ENCODE measurements at regions not wholly inside any gene's neighbourhood (a gene's known extent, or its start where the extent isn't known, plus 50 kb on each side); places are given as distances from the start of the nearest gene placed in this dataset.

DNA sequence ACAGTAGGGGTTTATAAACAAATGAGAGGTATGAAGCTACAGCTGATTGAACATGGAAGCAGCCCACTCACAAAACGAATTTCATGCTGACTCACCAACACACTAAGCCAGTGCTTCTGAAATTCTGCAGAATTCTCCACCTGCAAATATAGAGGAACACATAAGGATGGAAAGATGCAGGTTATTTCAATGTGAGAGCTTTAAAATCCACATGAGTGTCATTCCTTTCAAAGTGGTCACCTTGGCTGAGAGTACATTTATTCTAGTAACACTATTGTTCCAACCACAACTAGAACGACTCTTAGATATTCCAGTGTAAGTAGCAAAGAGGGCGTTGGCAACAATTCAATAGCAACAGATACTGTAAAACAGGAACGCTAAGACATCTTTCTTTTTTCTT is 189.9 kb upstream of the TSC22D2 start:
- Mint-ChIP-seq H3K9me3 (no peaks in the 10 kb centered on the region), H3K36me3 (ENCODE audit: low read depth) (no peaks in the 10 kb centered on the region), H3K4me3 (no peak overlapping the region), H3K27me3 (peaks cover 51% of the 10 kb centered on the region), H3K4me1 (ENCODE audit: low read depth) (peaks cover 8% of the 10 kb centered on the region), H3K27ac (no peak overlapping the region)
- peaks cover 7 to 29% of the 10 kb centered on the region in 2 experiments for H3K27me3 ChIP-seq (ENCODE audit: control insufficient read depth in 1 of 2, insufficient read depth in 2 of 2, low read length in 2 of 2)
- no peaks in the 10 kb centered on the region for H3K36me3 ChIP-seq (ENCODE audit: insufficient read depth, low read length)
- ATAC-seq (ENCODE audit: poor library complexity) = no peak
- CTCF ChIA-PET = no interaction called here
- no peak overlapping the region for H3K27ac ChIP-seq (ENCODE audit: low read depth in 1 of 2, low read length in 2 of 2)
- POLR2A ChIA-PET = no interaction called here
- H3K4me1 ChIP-seq (ENCODE audit: insufficient read depth, low read length) = peaks cover 6% of the 10 kb centered on the region
- H3K9me3 ChIP-seq (ENCODE audit: control insufficient read depth in 1 of 2, insufficient read depth in 1 of 2, low read length in 2 of 2) = peaks cover 0 to 5% of the 10 kb centered on the region in 2 experiments
- intact Hi-C loops (cut with DNase I, micrococcal nuclease) = no loop called here
- H3K4me3 ChIP-seq (ENCODE audit: low read length) = no peak overlapping the region
- DNase-seq = no peak
- TF ChIP-seq, protein P1, sequence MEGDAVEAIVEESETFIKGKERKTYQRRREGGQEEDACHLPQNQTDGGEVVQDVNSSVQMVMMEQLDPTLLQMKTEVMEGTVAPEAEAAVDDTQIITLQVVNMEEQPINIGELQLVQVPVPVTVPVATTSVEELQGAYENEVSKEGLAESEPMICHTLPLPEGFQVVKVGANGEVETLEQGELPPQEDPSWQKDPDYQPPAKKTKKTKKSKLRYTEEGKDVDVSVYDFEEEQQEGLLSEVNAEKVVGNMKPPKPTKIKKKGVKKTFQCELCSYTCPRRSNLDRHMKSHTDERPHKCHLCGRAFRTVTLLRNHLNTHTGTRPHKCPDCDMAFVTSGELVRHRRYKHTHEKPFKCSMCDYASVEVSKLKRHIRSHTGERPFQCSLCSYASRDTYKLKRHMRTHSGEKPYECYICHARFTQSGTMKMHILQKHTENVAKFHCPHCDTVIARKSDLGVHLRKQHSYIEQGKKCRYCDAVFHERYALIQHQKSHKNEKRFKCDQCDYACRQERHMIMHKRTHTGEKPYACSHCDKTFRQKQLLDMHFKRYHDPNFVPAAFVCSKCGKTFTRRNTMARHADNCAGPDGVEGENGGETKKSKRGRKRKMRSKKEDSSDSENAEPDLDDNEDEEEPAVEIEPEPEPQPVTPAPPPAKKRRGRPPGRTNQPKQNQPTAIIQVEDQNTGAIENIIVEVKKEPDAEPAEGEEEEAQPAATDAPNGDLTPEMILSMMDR (IDR thresholded peaks at IDR 0.05) = no peak

DNA sequence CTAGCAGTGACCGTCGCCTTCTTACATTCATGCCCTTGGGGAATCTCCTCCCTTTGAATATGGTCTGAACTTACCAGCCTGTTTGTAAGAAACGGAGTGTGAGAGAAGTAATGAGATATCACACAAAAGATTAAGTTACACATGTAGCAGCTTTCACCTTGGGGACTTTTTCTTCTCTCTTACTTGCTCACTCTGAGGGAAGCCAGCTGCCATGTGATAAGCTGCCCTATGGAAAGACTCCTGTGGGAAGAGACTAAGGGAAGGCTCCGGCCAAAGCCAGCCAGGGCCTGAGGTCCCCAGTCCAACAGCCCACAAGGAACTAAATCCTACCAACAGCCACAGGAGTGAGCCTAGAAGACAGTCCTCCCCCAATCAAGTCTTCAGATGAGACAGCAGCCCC is 190.4 kb upstream of the TSC22D2 start:
- H3K9me3 ChIP-seq (ENCODE audit: control insufficient read depth in 1 of 2, insufficient read depth in 1 of 2, low read length in 2 of 2) = peaks cover 0 to 5% of the 10 kb centered on the region in 2 experiments
- H3K4me3 ChIP-seq (ENCODE audit: low read length) = no peak overlapping the region
- Mint-ChIP-seq H3K36me3 (ENCODE audit: low read depth) (no peaks in the 10 kb centered on the region), H3K4me1 (ENCODE audit: low read depth) (peaks cover 8% of the 10 kb centered on the region), H3K27me3 (peaks cover 50% of the 10 kb centered on the region), H3K4me3 (no peak overlapping the region), H3K9me3 (no peaks in the 10 kb centered on the region), H3K27ac (no peak overlapping the region)
- POLR2A ChIA-PET = no interaction called here
- H3K27ac ChIP-seq (ENCODE audit: low read depth in 1 of 2, low read length in 2 of 2) = no peak overlapping the region
- intact Hi-C loops (cut with DNase I, micrococcal nuclease) = no loop called here
- no peaks in the 10 kb centered on the region for H3K36me3 ChIP-seq (ENCODE audit: insufficient read depth, low read length)
- TF ChIP-seq, protein P1 (IDR thresholded peaks at IDR 0.05) = no peak
- peaks cover 6% of the 10 kb centered on the region for H3K4me1 ChIP-seq (ENCODE audit: insufficient read depth, low read length)
- DNase-seq (no peak), ATAC-seq (ENCODE audit: poor library complexity) (no peak)
- peaks cover 7 to 25% of the 10 kb centered on the region in 2 experiments for H3K27me3 ChIP-seq (ENCODE audit: control insufficient read depth in 1 of 2, insufficient read depth in 2 of 2, low read length in 2 of 2)
- CTCF ChIA-PET = no interaction called here

DNA sequence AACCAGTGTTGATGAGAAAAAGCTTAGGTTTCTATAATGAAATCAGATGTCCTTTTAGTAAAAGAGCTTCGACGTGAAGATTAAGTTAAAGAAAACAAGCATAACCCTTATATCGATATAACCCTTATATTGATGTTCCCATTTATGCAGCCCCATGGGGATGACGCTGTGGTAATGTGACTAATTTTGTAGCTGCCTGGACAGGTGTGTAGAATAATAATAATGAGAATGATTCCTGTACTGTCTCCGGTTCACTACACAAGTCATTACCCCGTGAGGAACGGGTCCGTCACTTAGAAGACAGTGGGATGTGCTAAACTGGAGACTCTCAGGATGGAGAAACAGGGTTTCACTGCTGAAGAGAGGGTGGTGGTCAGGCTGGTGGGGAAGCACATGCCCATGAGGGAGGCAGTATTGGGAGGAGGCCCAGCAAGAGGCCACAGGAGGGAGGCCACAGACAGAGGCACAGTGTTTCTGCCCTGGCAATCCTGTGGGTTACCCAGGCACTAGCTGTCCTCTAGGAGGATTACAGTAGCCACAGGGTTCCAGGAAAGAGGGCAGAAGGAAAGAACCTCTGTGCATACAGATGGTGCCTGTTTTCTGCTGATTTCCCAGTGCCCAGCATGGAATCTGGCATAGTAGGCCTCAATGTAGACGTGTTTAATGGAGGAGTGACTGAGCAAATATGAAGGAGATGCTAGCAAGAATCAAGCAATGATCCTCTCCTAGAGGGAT is 191.1 kb upstream of the TSC22D2 start:
- DNase-seq (no peak), ATAC-seq (ENCODE audit: poor library complexity) (no peak)
- Mint-ChIP-seq H3K27me3 (peaks cover 50% of the 10 kb centered on the region), H3K4me3 (no peak overlapping the region), H3K27ac (no peak overlapping the region), H3K36me3 (ENCODE audit: low read depth) (no peaks in the 10 kb centered on the region), H3K4me1 (ENCODE audit: low read depth) (peaks cover 8% of the 10 kb centered on the region), H3K9me3 (no peaks in the 10 kb centered on the region)
- Histone ChIP-seq H3K9me3 (ENCODE audit: control insufficient read depth in 1 of 2, insufficient read depth in 1 of 2, low read length in 2 of 2) (peaks cover 0 to 5% of the 10 kb centered on the region in 2 experiments), H3K4me3 (ENCODE audit: low read length) (no peak overlapping the region), H3K4me1 (ENCODE audit: insufficient read depth, low read length) (peaks cover 6% of the 10 kb centered on the region), H3K27me3 (ENCODE audit: control insufficient read depth in 1 of 2, insufficient read depth in 2 of 2, low read length in 2 of 2) (peaks cover 7 to 19% of the 10 kb centered on the region in 2 experiments), H3K27ac (ENCODE audit: low read depth in 1 of 2, low read length in 2 of 2) (no peak overlapping the region), H3K36me3 (ENCODE audit: insufficient read depth, low read length) (no peaks in the 10 kb centered on the region)
- POLR2A ChIA-PET = no interaction called here
- TF ChIP-seq, protein P1 (IDR thresholded peaks at IDR 0.05) = no peak
- intact Hi-C loops (cut with DNase I, micrococcal nuclease) = no loop called here
- CTCF ChIA-PET = no interaction called here
